HepG2 (cell line): ENCODE measurements at regions not wholly inside any gene's neighbourhood (a gene's known extent, or its start where the extent isn't known, plus 50 kb on each side); places are given as distances from the start of the nearest gene placed in this dataset.

Experiments used
- AGO1 ChIP-seq: fragments of 200-400 bp; formaldehyde crosslinking; IDR thresholded peaks from 2 replicates; pipeline ENCODE4 v1.6.1; 2017; ENCODE audit warnings: mild to moderate bottlenecking, low read depth, low read length, moderate library complexity; ENCODE audit not compliant: poor library complexity, severe bottlenecking
- BRD4 ChIP-seq: sonication (generic); formaldehyde crosslinking; IDR thresholded peaks from 2 replicates; pipeline ENCODE4 v1.4.0; 2020; ENCODE audit warnings: missing genetic modification reagents
- MED13 ChIP-seq: sonication (generic); formaldehyde crosslinking; IDR thresholded peaks from 2 replicates; pipeline ENCODE4 v1.5.0; 2020; ENCODE audit warnings: missing genetic modification reagents
- MXI1 ChIP-seq: IDR thresholded peaks from 3 replicates; pipeline ENCODE4 v1.6.1; 2012; ENCODE audit warnings: low read depth, low read length, inconsistent platforms, borderline replicate concordance
- NFRKB ChIP-seq: fragments of 450-650 bp; IDR thresholded peaks from 2 replicates; pipeline ENCODE4 v1.6.1; 2017
- SRY ChIP-seq: sonication (generic); formaldehyde crosslinking; IDR thresholded peaks from 2 replicates; pipeline ENCODE4 v1.8.0; 2022; ENCODE audit warnings: mild to moderate bottlenecking, missing genetic modification reagents
- ZNF143 ChIP-seq: sonication (generic); formaldehyde crosslinking; IDR thresholded peaks from 2 replicates; pipeline ENCODE4 v1.4.0; 2020; ENCODE audit warnings: missing genetic modification reagents
- ZNF552 ChIP-seq: sonication (generic); formaldehyde crosslinking; IDR thresholded peaks from 2 replicates; pipeline ENCODE4 v1.9.0; 2022; ENCODE audit warnings: missing genetic modification reagents, mild to moderate bottlenecking, borderline replicate concordance
- ZSCAN20 ChIP-seq: sonication (generic); formaldehyde crosslinking; IDR thresholded peaks from 2 replicates; pipeline ENCODE4 v1.4.0; 2020; ENCODE audit warnings: missing genetic modification reagents, mild to moderate bottlenecking, borderline replicate concordance
- TF ChIP-seq, protein P1 (sequence below): sonication (generic); formaldehyde crosslinking; IDR thresholded peaks from 2 replicates; pipeline ENCODE4 v1.5.1; 2020; ENCODE audit warnings: mild to moderate bottlenecking, missing genetic modification reagents, borderline replicate concordance
- TF ChIP-seq, protein P2 (sequence below): sonication (generic); formaldehyde crosslinking; conservative IDR thresholded peaks from 2 replicates; pipeline ENCODE4 v1.4.0; 2020; ENCODE audit warnings: missing genetic modification reagents
- TF ChIP-seq, protein P3 (sequence below): sonication (generic); formaldehyde crosslinking; IDR thresholded peaks from 2 replicates; pipeline ENCODE4 v1.8.0; 2022; ENCODE audit warnings: missing genetic modification reagents, mild to moderate bottlenecking, borderline replicate concordance
- TF ChIP-seq, protein P4 (sequence below): sonication (generic); formaldehyde crosslinking; IDR thresholded peaks from 2 replicates; pipeline ENCODE4 v1.9.0; 2021; ENCODE audit warnings: missing genetic modification reagents, mild to moderate bottlenecking, borderline replicate concordance
- TF ChIP-seq, protein P5 (sequence below): IDR thresholded peaks from 2 replicates; pipeline ENCODE4 v1.6.1; 2016; ENCODE audit warnings: low read depth, control low read depth

DNA sequence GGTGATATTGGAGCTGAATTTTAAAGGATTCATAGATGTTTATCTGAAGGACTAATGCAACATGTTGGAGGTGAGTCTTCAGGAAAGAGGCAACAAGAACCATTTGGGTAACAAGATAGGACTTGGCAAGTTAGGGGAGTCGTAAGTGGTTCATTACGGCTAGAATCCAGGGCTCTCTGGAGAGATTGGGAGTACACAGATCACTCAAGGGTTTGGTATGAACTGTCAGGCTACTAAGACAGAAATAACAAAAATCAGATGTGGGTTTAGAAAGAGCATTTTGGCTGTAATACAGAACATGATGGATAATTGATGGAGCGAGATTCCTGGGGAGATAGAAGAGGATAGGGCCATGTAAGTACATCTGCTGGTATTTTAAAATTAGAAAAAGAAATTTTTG lies 86.3 kb upstream of the ESR1 start (continued):
- TF ChIP-seq, protein P1, sequence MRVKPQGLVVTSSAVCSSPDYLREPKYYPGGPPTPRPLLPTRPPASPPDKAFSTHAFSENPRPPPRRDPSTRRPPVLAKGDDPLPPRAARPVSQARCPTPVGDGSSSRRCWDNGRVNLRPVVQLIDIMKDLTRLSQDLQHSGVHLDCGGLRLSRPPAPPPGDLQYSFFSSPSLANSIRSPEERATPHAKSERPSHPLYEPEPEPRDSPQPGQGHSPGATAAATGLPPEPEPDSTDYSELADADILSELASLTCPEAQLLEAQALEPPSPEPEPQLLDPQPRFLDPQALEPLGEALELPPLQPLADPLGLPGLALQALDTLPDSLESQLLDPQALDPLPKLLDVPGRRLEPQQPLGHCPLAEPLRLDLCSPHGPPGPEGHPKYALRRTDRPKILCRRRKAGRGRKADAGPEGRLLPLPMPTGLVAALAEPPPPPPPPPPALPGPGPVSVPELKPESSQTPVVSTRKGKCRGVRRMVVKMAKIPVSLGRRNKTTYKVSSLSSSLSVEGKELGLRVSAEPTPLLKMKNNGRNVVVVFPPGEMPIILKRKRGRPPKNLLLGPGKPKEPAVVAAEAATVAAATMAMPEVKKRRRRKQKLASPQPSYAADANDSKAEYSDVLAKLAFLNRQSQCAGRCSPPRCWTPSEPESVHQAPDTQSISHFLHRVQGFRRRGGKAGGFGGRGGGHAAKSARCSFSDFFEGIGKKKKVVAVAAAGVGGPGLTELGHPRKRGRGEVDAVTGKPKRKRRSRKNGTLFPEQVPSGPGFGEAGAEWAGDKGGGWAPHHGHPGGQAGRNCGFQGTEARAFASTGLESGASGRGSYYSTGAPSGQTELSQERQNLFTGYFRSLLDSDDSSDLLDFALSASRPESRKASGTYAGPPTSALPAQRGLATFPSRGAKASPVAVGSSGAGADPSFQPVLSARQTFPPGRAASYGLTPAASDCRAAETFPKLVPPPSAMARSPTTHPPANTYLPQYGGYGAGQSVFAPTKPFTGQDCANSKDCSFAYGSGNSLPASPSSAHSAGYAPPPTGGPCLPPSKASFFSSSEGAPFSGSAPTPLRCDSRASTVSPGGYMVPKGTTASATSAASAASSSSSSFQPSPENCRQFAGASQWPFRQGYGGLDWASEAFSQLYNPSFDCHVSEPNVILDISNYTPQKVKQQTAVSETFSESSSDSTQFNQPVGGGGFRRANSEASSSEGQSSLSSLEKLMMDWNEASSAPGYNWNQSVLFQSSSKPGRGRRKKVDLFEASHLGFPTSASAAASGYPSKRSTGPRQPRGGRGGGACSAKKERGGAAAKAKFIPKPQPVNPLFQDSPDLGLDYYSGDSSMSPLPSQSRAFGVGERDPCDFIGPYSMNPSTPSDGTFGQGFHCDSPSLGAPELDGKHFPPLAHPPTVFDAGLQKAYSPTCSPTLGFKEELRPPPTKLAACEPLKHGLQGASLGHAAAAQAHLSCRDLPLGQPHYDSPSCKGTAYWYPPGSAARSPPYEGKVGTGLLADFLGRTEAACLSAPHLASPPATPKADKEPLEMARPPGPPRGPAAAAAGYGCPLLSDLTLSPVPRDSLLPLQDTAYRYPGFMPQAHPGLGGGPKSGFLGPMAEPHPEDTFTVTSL (CRISPR knock-in tag) = no peak
- TF ChIP-seq MXI1 (no peak), ZSCAN20 (CRISPR knock-in tag) (no peak), MED13 (CRISPR knock-in tag) (no peak), ZNF143 (CRISPR knock-in tag) (no peak), NFRKB (no peak), SRY (CRISPR knock-in tag) (no peak), AGO1 (no peak), ZNF552 (no peak), BRD4 (CRISPR knock-in tag) (no peak)
- TF ChIP-seq, protein P2, sequence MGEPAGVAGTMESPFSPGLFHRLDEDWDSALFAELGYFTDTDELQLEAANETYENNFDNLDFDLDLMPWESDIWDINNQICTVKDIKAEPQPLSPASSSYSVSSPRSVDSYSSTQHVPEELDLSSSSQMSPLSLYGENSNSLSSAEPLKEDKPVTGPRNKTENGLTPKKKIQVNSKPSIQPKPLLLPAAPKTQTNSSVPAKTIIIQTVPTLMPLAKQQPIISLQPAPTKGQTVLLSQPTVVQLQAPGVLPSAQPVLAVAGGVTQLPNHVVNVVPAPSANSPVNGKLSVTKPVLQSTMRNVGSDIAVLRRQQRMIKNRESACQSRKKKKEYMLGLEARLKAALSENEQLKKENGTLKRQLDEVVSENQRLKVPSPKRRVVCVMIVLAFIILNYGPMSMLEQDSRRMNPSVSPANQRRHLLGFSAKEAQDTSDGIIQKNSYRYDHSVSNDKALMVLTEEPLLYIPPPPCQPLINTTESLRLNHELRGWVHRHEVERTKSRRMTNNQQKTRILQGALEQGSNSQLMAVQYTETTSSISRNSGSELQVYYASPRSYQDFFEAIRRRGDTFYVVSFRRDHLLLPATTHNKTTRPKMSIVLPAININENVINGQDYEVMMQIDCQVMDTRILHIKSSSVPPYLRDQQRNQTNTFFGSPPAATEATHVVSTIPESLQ (CRISPR knock-in tag) = no peak
- TF ChIP-seq, protein P3, sequence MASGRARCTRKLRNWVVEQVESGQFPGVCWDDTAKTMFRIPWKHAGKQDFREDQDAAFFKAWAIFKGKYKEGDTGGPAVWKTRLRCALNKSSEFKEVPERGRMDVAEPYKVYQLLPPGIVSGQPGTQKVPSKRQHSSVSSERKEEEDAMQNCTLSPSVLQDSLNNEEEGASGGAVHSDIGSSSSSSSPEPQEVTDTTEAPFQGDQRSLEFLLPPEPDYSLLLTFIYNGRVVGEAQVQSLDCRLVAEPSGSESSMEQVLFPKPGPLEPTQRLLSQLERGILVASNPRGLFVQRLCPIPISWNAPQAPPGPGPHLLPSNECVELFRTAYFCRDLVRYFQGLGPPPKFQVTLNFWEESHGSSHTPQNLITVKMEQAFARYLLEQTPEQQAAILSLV = no peak
- TF ChIP-seq, protein P4, sequence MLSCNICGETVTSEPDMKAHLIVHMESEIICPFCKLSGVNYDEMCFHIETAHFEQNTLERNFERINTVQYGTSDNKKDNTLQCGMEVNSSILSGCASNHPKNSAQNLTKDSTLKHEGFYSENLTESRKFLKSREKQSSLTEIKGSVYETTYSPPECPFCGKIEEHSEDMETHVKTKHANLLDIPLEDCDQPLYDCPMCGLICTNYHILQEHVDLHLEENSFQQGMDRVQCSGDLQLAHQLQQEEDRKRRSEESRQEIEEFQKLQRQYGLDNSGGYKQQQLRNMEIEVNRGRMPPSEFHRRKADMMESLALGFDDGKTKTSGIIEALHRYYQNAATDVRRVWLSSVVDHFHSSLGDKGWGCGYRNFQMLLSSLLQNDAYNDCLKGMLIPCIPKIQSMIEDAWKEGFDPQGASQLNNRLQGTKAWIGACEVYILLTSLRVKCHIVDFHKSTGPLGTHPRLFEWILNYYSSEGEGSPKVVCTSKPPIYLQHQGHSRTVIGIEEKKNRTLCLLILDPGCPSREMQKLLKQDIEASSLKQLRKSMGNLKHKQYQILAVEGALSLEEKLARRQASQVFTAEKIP (CRISPR knock-in tag) = no peak
- TF ChIP-seq, protein P5, sequence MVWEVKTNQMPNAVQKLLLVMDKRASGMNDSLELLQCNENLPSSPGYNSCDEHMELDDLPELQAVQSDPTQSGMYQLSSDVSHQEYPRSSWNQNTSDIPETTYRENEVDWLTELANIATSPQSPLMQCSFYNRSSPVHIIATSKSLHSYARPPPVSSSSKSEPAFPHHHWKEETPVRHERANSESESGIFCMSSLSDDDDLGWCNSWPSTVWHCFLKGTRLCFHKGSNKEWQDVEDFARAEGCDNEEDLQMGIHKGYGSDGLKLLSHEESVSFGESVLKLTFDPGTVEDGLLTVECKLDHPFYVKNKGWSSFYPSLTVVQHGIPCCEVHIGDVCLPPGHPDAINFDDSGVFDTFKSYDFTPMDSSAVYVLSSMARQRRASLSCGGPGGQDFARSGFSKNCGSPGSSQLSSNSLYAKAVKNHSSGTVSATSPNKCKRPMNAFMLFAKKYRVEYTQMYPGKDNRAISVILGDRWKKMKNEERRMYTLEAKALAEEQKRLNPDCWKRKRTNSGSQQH = no peak
